Prostate gland (tissue), 2 donors: ENCODE measurements at regions not wholly inside any gene's neighbourhood (a gene's known extent, or its start where the extent isn't known, plus 50 kb on each side); places are given as distances from the start of the nearest gene placed in this dataset.

ENCODE experiments used
- DNase-seq: peaks from one replicate; pipeline ENCODE4 v3.0.0-alpha.2; 2019; ENCODE audit warnings: low spot score
- H3K27ac ChIP-seq, 2 donors: fragments of 200-600 bp; sonication (generic); 2 replicates each; pipeline ENCODE4 v1.5.1; 2017 to 2019
- H3K27me3 ChIP-seq: fragments of 200-600 bp; sonication (generic); replicated peaks from 2 replicates; pipeline ENCODE4 v1.5.1; 2019; ENCODE audit not compliant: insufficient read depth
- H3K36me3 ChIP-seq, 2 donors: fragments of 200-600 bp; sonication (generic); 1 replicate in 1 of 2; 2 replicates in 1 of 2; pipeline versions ENCODE4 v1.5.1 to v1.8.1; 2017 to 2019
- H3K4me1 ChIP-seq: fragments of 200-600 bp; sonication (generic); replicated peaks from 2 replicates; pipeline ENCODE4 v1.5.1; 2019
- H3K4me3 ChIP-seq, 2 donors: fragments of 200-600 bp; sonication (generic); 2 replicates each; pipeline ENCODE4 v1.5.1; 2017 to 2019
- H3K9me3 ChIP-seq: fragments of 200-600 bp; sonication (generic); 2 replicates; pipeline ENCODE4 v1.5.1; 2017
- CTCF ChIP-seq, 4 experiments: fragments of 200-600 bp in 2 of 4; fragments of 450-650 bp in 2 of 4; sonication (generic) in 2 of 4; IDR thresholded peaks; 1 replicate in 3 of 4; 2 replicates in 1 of 4; pipeline ENCODE4 v1.5.1; 2016 to 2019; ENCODE audit warnings: antibody characterized with exemption in 4 of 4, mild to moderate bottlenecking in 2 of 4, moderate library complexity in 2 of 4
- POLR2A ChIP-seq: fragments of 450-650 bp; IDR thresholded peaks from one replicate; pipeline ENCODE4 v1.6.1; 2016; ENCODE audit warnings: antibody characterized with exemption, mild to moderate bottlenecking
- POLR2AphosphoS5 ChIP-seq: sonication (generic); formaldehyde crosslinking; IDR thresholded peaks from one replicate; pipeline ENCODE4 v1.6.1; 2017; ENCODE audit warnings: antibody characterized with exemption
- WGBS: methylation state at CpG from one replicate; pipeline ENCODE4 v1.1.5; 2018; 5-methylcytosine and 5-hydroxymethylcytosine counted together
- intact Hi-C: fragments of 100-400 bp; cut with DNase I; formaldehyde crosslinking; loops from one replicate; pipeline ENCODE4 v1.14.2; 2022

GRCh38 chr1:189269011-189269410, 1208.7 kb downstream of the BRINP3 start:
- H3K27me3 ChIP-seq: no peaks in the 10 kb centered on the region
- intact Hi-C loops: no loop called here
- no peak overlapping the region for H3K27ac ChIP-seq
- H3K4me1 ChIP-seq: no peaks in the 10 kb centered on the region
- no peak for DNase-seq
- H3K36me3 ChIP-seq: no peaks in the 10 kb centered on the region
- H3K9me3 ChIP-seq: no peaks in the 10 kb centered on the region
- no peak overlapping the region for H3K4me3 ChIP-seq
- no peak for TF ChIP-seq POLR2A
- no peak for TF ChIP-seq CTCF (IDR thresholded peaks at IDR 0.05)
- TF ChIP-seq POLR2AphosphoS5: no peak
- WGBS: 80% methylated on average over 2 of the region's 2 CpGs

- 91% methylated on average over 1 of the region's 1 CpG for WGBS
- H3K27me3 ChIP-seq: no peaks in the 10 kb centered on the region
- no peaks in the 10 kb centered on the region for H3K9me3 ChIP-seq
- intact Hi-C loops: no loop called here
- H3K27ac ChIP-seq: no peak overlapping the region
- no peaks in the 10 kb centered on the region for H3K36me3 ChIP-seq
- DNase-seq: no peak
- H3K4me3 ChIP-seq: no peak overlapping the region
- TF ChIP-seq CTCF (IDR thresholded peaks at IDR 0.05) (no peak), POLR2A (no peak), POLR2AphosphoS5 (no peak)
- H3K4me1 ChIP-seq: no peaks in the 10 kb centered on the region
These were observed 1203.4 kb downstream of the BRINP3 start for GRCh38 chr1:189274267-189274666.

GRCh38 chr1:189275796-189276195, 1201.9 kb downstream of the BRINP3 start:
- H3K27me3 ChIP-seq: no peaks in the 10 kb centered on the region
- H3K9me3 ChIP-seq: no peaks in the 10 kb centered on the region
- H3K36me3 ChIP-seq: no peaks in the 10 kb centered on the region
- 80% methylated on average over 1 of the region's 1 CpG for WGBS
- TF ChIP-seq CTCF (IDR thresholded peaks at IDR 0.05) (no peak), POLR2A (no peak), POLR2AphosphoS5 (no peak)
- intact Hi-C loops: no loop called here
- DNase-seq: no peak
- no peak overlapping the region for H3K4me3 ChIP-seq
- no peaks in the 10 kb centered on the region for H3K4me1 ChIP-seq
- H3K27ac ChIP-seq: no peak overlapping the region

- Histone ChIP-seq H3K27ac (no peak overlapping the region), H3K36me3 (no peaks in the 10 kb centered on the region), H3K27me3 (no peaks in the 10 kb centered on the region), H3K9me3 (no peaks in the 10 kb centered on the region), H3K4me1 (no peaks in the 10 kb centered on the region), H3K4me3 (no peak overlapping the region)
- TF ChIP-seq POLR2AphosphoS5 (no peak), CTCF (IDR thresholded peaks at IDR 0.05) (no peak), POLR2A (no peak)
- intact Hi-C loops: no loop called here
- 85% methylated on average over 3 of the region's 3 CpGs for WGBS
- DNase-seq: no peak
These were observed 1188.3 kb downstream of the BRINP3 start for GRCh38 chr1:189289346-189289745.

- TF ChIP-seq POLR2A (no peak), POLR2AphosphoS5 (no peak), CTCF (IDR thresholded peaks at IDR 0.05) (no peak)
- H3K27me3 ChIP-seq: no peaks in the 10 kb centered on the region
- H3K36me3 ChIP-seq: no peaks in the 10 kb centered on the region
- no peak for DNase-seq
- H3K27ac ChIP-seq: no peak overlapping the region
- WGBS: 77% methylated on average over 4 of the region's 4 CpGs
- no peaks in the 10 kb centered on the region for H3K9me3 ChIP-seq
- H3K4me3 ChIP-seq: no peak overlapping the region
- intact Hi-C loops: no loop called here
- no peaks in the 10 kb centered on the region for H3K4me1 ChIP-seq
These were observed 1176.4 kb downstream of the BRINP3 start for GRCh38 chr1:189301235-189301634.
